ENCODE measurements at regions not wholly inside any gene's neighbourhood (a gene's known extent, or its start where the extent isn't known, plus 50 kb on each side); places are given as distances from the start of the nearest gene placed in this dataset.

DNA sequence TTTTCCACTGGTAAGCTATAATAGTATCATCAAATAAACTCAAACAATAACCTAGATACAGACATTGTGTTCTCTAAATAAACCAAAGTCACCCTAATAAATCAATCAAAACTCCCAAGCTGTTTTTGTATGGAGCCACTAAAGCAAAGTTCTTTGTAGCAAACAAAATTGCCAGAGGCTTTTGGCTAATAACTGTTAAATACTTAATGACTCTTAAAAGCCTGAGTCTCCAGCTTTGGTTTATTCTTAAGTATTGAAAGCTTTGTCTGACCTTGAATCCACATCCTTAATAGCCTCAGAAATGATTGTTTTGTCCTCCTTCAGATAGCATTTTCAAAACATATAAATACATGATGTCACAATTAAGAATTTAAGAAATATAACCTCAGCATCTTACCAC lies 725.3 kb downstream of the SI start:
- TF ChIP-seq IRF3 (IDR thresholded peaks at IDR 0.05; ENCODE audit: low read depth, low read length) (no peak), JUND (IDR thresholded peaks at IDR 0.05) (no peak), POLR2AphosphoS5 (IDR thresholded peaks at IDR 0.05; ENCODE audit: low read depth, low read length) (no peak), RAD21 (IDR thresholded peaks at IDR 0.05; ENCODE audit: low read length) (no peak), RFX5 (IDR thresholded peaks at IDR 0.05; ENCODE audit: low read length) (no peak), EP300 (IDR thresholded peaks at IDR 0.05; ENCODE audit: borderline replicate concordance in 1 of 2, low read depth in 1 of 2, low read length in 1 of 2) (no peak), FOXM1 (IDR thresholded peaks at IDR 0.05; ENCODE audit: low read depth) (no peak)
- TF ChIP-seq, protein P1, sequence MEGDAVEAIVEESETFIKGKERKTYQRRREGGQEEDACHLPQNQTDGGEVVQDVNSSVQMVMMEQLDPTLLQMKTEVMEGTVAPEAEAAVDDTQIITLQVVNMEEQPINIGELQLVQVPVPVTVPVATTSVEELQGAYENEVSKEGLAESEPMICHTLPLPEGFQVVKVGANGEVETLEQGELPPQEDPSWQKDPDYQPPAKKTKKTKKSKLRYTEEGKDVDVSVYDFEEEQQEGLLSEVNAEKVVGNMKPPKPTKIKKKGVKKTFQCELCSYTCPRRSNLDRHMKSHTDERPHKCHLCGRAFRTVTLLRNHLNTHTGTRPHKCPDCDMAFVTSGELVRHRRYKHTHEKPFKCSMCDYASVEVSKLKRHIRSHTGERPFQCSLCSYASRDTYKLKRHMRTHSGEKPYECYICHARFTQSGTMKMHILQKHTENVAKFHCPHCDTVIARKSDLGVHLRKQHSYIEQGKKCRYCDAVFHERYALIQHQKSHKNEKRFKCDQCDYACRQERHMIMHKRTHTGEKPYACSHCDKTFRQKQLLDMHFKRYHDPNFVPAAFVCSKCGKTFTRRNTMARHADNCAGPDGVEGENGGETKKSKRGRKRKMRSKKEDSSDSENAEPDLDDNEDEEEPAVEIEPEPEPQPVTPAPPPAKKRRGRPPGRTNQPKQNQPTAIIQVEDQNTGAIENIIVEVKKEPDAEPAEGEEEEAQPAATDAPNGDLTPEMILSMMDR (IDR thresholded peaks at IDR 0.05), result no peak
- TF ChIP-seq, protein P2, sequence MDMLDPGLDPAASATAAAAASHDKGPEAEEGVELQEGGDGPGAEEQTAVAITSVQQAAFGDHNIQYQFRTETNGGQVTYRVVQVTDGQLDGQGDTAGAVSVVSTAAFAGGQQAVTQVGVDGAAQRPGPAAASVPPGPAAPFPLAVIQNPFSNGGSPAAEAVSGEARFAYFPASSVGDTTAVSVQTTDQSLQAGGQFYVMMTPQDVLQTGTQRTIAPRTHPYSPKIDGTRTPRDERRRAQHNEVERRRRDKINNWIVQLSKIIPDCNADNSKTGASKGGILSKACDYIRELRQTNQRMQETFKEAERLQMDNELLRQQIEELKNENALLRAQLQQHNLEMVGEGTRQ (IDR thresholded peaks at IDR 0.05; ENCODE audit: borderline replicate concordance, low read depth, low read length), result no peak

Data from SK-N-SH (cell line).